LNCaP clone FGC (cell line): ENCODE measurements at regions not wholly inside any gene's neighbourhood (a gene's known extent, or its start where the extent isn't known, plus 50 kb on each side); places are given as distances from the start of the nearest gene placed in this dataset.

Experiments used
- DNase-seq: peaks from one replicate; pipeline ENCODE4 v3.0.0-alpha.2; 2011; ENCODE audit warnings: low read depth
- H3K4me3 ChIP-seq: 2 replicates; pipeline ENCODE4 v1.5.1; 2011; ENCODE audit warnings: mild to moderate bottlenecking, low read depth, low read length, control low read depth
- TF ChIP-seq, protein P1 (sequence below): IDR thresholded peaks from 2 replicates; pipeline ENCODE4 v1.5.1; 2012; ENCODE audit warnings: mild to moderate bottlenecking; ENCODE audit not compliant: control insufficient read depth, insufficient read depth; ENCODE audit errors: extremely low read depth

- TF ChIP-seq, protein P1, sequence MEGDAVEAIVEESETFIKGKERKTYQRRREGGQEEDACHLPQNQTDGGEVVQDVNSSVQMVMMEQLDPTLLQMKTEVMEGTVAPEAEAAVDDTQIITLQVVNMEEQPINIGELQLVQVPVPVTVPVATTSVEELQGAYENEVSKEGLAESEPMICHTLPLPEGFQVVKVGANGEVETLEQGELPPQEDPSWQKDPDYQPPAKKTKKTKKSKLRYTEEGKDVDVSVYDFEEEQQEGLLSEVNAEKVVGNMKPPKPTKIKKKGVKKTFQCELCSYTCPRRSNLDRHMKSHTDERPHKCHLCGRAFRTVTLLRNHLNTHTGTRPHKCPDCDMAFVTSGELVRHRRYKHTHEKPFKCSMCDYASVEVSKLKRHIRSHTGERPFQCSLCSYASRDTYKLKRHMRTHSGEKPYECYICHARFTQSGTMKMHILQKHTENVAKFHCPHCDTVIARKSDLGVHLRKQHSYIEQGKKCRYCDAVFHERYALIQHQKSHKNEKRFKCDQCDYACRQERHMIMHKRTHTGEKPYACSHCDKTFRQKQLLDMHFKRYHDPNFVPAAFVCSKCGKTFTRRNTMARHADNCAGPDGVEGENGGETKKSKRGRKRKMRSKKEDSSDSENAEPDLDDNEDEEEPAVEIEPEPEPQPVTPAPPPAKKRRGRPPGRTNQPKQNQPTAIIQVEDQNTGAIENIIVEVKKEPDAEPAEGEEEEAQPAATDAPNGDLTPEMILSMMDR, result no peak
- H3K4me3 ChIP-seq, result no peak overlapping the region
- DNase-seq, result no peak
Measured at GRCh38 chr14:29069228-29069627, 302.6 kb downstream of the FOXG1 start.

- no peak overlapping the region for H3K4me3 ChIP-seq
- DNase-seq, result no peak
- TF ChIP-seq, protein P1, result no peak
Measured at GRCh38 chr14:29075761-29076160, 309.2 kb downstream of the FOXG1 start.

- no peak overlapping the region for H3K4me3 ChIP-seq
- TF ChIP-seq, protein P1, result no peak
- DNase-seq, result peak; percentile 70
Measured at GRCh38 chr14:29077916-29078315, 311.3 kb downstream of the FOXG1 start.

- H3K4me3 ChIP-seq, result no peak overlapping the region
- DNase-seq, result no peak
- TF ChIP-seq, protein P1, result no peak
Measured at GRCh38 chr14:29078810-29079522, 312.4 kb downstream of the FOXG1 start.

- DNase-seq, result no peak
- TF ChIP-seq, protein P1, result no peak
- H3K4me3 ChIP-seq, result no peak overlapping the region
Measured at GRCh38 chr14:29085546-29085945, 319.0 kb downstream of the FOXG1 start.

GRCh38 chr14:29089849-29090248, 323.3 kb downstream of the FOXG1 start:
- DNase-seq, result no peak
- TF ChIP-seq, protein P1, result no peak
- no peak overlapping the region for H3K4me3 ChIP-seq

DNA sequence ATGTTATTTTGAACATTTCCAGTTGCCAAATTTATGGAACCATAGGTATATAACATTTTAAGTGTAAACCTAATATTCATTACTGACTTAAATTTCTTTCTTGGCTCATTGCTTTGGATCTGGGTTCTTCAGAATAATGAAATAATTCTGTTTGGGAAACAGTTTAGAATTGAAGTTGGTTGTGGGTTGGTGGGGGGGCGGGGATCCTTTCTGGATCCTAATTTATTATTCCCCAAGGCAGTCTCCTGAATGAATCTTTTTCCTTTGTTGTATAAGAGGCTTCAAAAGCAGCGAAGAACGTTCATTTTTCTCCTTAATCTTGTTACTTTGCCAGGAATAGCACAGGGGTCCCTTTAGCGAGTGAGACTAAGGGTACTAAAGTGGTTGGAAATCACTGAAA, 325.5 kb downstream of the FOXG1 start:
- TF ChIP-seq, protein P1, result no peak
- no peak overlapping the region for H3K4me3 ChIP-seq
- no peak for DNase-seq
